Thyroid gland (tissue), 4 donors: ENCODE measurements at regions not wholly inside any gene's neighbourhood (a gene's known extent, or its start where the extent isn't known, plus 50 kb on each side); places are given as distances from the start of the nearest gene placed in this dataset.

Source experiments
- DNase-seq, 2 donors: peaks; one replicate each; pipeline ENCODE4 v3.0.0-alpha.2; 2019
- H3K27ac ChIP-seq, 3 donors: fragments of 200-600 bp; sonication (generic); 1 replicate in 2 of 3; 2 replicates in 1 of 3; pipeline ENCODE4 v1.5.1; 2016 to 2019; ENCODE audit warnings: mild to moderate bottlenecking in 1 of 3, moderate library complexity in 1 of 3
- H3K27me3 ChIP-seq: fragments of 200-600 bp; sonication (generic); one replicate; pipeline ENCODE4 v1.5.1; 2019
- H3K36me3 ChIP-seq, 2 donors: fragments of 200-600 bp; sonication (generic); one replicate each; pipeline ENCODE4 v1.5.1; 2016 to 2019
- H3K4me1 ChIP-seq, 2 donors: fragments of 200-600 bp; sonication (generic); one replicate each; pipeline ENCODE4 v1.5.1; 2017 to 2019
- H3K4me3 ChIP-seq, 3 donors: fragments of 200-600 bp; sonication (generic); replicated peaks in 1 of 3; 1 replicate in 2 of 3; 2 replicates in 1 of 3; pipeline ENCODE4 v1.5.1; 2016; ENCODE audit warnings: mild to moderate bottlenecking in 1 of 3
- H3K9me3 ChIP-seq: fragments of 200-600 bp; sonication (generic); one replicate; pipeline ENCODE4 v1.5.1; 2017
- CTCF ChIP-seq, 6 experiments: fragments of 200-600 bp in 3 of 6; fragments of 450-650 bp in 3 of 6; sonication (generic) in 3 of 6; IDR thresholded peaks; one replicate each; pipeline ENCODE4 v1.5.1; 2016 to 2019; ENCODE audit warnings: antibody characterized with exemption in 6 of 6, mild to moderate bottlenecking in 2 of 6, inconsistent platforms in 1 of 6, moderate library complexity in 1 of 6
- POLR2A ChIP-seq, 2 donors: fragments of 450-650 bp; IDR thresholded peaks; one replicate each; pipeline ENCODE4 v1.6.1; 2017; ENCODE audit warnings: antibody characterized with exemption in 2 of 2, mild to moderate bottlenecking in 2 of 2, moderate library complexity in 1 of 2
- WGBS, 2 donors: methylation state at CpG; one replicate each; pipeline ENCODE4 v1.1.5; 2017; 5-methylcytosine and 5-hydroxymethylcytosine counted together
- intact Hi-C: fragments of 100-400 bp; cut with DNase I; formaldehyde crosslinking; loops from one replicate; pipeline ENCODE4 v1.15.1; 2023

GRCh38 chr5:68818057-68818695 is 275.6 kb upstream of the SLC30A5 start:
- Histone ChIP-seq H3K4me1 (no peaks in the 10 kb centered on the region), H3K27ac (no peak overlapping the region), H3K9me3 (no peaks in the 10 kb centered on the region), H3K27me3 (no peaks in the 10 kb centered on the region), H3K36me3 (no peaks in the 10 kb centered on the region), H3K4me3 (no peak overlapping the region)
- WGBS, 2 donors: 70 to 76% methylated on average over 11 of the region's 11 CpGs
- no peak for DNase-seq
- intact Hi-C loops: no loop called here
- TF ChIP-seq POLR2A (IDR thresholded peaks at IDR 0.05) (no peak), CTCF (IDR thresholded peaks at IDR 0.05) (no peak)

GRCh38 chr5:68818870-68819269 is 274.9 kb upstream of the SLC30A5 start:
- TF ChIP-seq CTCF (IDR thresholded peaks at IDR 0.05): no peak
- no peak for TF ChIP-seq POLR2A (IDR thresholded peaks at IDR 0.05)
- WGBS, 2 donors: 74 to 82% methylated on average over 3 of the region's 3 CpGs
- intact Hi-C loops: no loop called here
- H3K27me3 ChIP-seq: no peaks in the 10 kb centered on the region
- H3K27ac ChIP-seq: no peak overlapping the region
- no peaks in the 10 kb centered on the region for H3K9me3 ChIP-seq
- no peak for DNase-seq
- no peak overlapping the region for H3K4me3 ChIP-seq
- H3K36me3 ChIP-seq: no peaks in the 10 kb centered on the region
- H3K4me1 ChIP-seq: no peaks in the 10 kb centered on the region

GRCh38 chr5:68821056-68821455 is 272.8 kb upstream of the SLC30A5 start:
- no peak for DNase-seq
- 91 to 94% methylated on average over 2 of the region's 2 CpGs for WGBS, 2 donors
- H3K4me1 ChIP-seq: no peaks in the 10 kb centered on the region
- no peaks in the 10 kb centered on the region for H3K27me3 ChIP-seq
- H3K4me3 ChIP-seq: no peak overlapping the region
- H3K9me3 ChIP-seq: no peaks in the 10 kb centered on the region
- no peak for TF ChIP-seq POLR2A (IDR thresholded peaks at IDR 0.05)
- TF ChIP-seq CTCF (IDR thresholded peaks at IDR 0.05): no peak
- intact Hi-C loops: no loop called here
- H3K27ac ChIP-seq: no peak overlapping the region
- H3K36me3 ChIP-seq: no peaks in the 10 kb centered on the region

- Histone ChIP-seq H3K4me3 (no peak overlapping the region), H3K27ac (no peak overlapping the region), H3K9me3 (no peaks in the 10 kb centered on the region), H3K4me1 (no peaks in the 10 kb centered on the region), H3K27me3 (no peaks in the 10 kb centered on the region), H3K36me3 (no peaks in the 10 kb centered on the region)
- TF ChIP-seq POLR2A (IDR thresholded peaks at IDR 0.05) (no peak), CTCF (IDR thresholded peaks at IDR 0.05) (no peak)
- intact Hi-C loops: no loop called here
- WGBS, 2 donors: 71 to 83% methylated on average over 1 of the region's 1 CpG
- DNase-seq: no peak
These were observed 271.0 kb upstream of the SLC30A5 start for GRCh38 chr5:68822796-68823195.

GRCh38 chr5:68823301-68823700 is 270.5 kb upstream of the SLC30A5 start:
- intact Hi-C loops: no loop called here
- WGBS, 2 donors: 89 to 91% methylated on average over 6 of the region's 6 CpGs
- Histone ChIP-seq H3K9me3 (no peaks in the 10 kb centered on the region), H3K36me3 (no peaks in the 10 kb centered on the region), H3K4me3 (no peak overlapping the region), H3K27ac (no peak overlapping the region), H3K4me1 (no peaks in the 10 kb centered on the region), H3K27me3 (no peaks in the 10 kb centered on the region)
- DNase-seq: no peak
- no peak for TF ChIP-seq POLR2A (IDR thresholded peaks at IDR 0.05)
- no peak for TF ChIP-seq CTCF (IDR thresholded peaks at IDR 0.05)
